ENCODE measurements at regions not wholly inside any gene's neighbourhood (a gene's known extent, or its start where the extent isn't known, plus 50 kb on each side); places are given as distances from the start of the nearest gene placed in this dataset.

GRCh38 chr1:191579019-191579418 is 579.2 kb upstream of the RGS18 start:
- no peak for DNase-seq (ENCODE audit: low read depth)

- no peak for DNase-seq (ENCODE audit: low read depth)
Measured at GRCh38 chr1:191582169-191582568, 576.1 kb upstream of the RGS18 start.

GRCh38 chr1:191585095-191585494 is 573.2 kb upstream of the RGS18 start:
- no peak for DNase-seq (ENCODE audit: low read depth)

GRCh38 chr1:191588905-191589304 is 569.4 kb upstream of the RGS18 start:
- DNase-seq (ENCODE audit: low read depth), result no peak

- DNase-seq (ENCODE audit: low read depth), result no peak
Measured at GRCh38 chr1:191589536-191589935, 568.7 kb upstream of the RGS18 start.

GRCh38 chr1:191590578-191590977 is 567.7 kb upstream of the RGS18 start:
- DNase-seq (ENCODE audit: low read depth), result no peak

GRCh38 chr1:191592039-191592438 is 566.2 kb upstream of the RGS18 start:
- DNase-seq (ENCODE audit: low read depth), result no peak

- no peak for DNase-seq (ENCODE audit: low read depth)
Measured at GRCh38 chr1:191592907-191593306, 565.4 kb upstream of the RGS18 start.

GRCh38 chr1:191595170-191595569 is 563.1 kb upstream of the RGS18 start:
- no peak for DNase-seq (ENCODE audit: low read depth)

- no peak for DNase-seq (ENCODE audit: low read depth)
Measured at GRCh38 chr1:191608367-191608766, 549.9 kb upstream of the RGS18 start.

GRCh38 chr1:191609305-191609704 is 549.0 kb upstream of the RGS18 start:
- no peak for DNase-seq (ENCODE audit: low read depth)

GRCh38 chr1:191615101-191615821 is 543.0 kb upstream of the RGS18 start:
- DNase-seq (ENCODE audit: low read depth), result no peak

GRCh38 chr1:191618181-191618580 is 540.1 kb upstream of the RGS18 start:
- DNase-seq (ENCODE audit: low read depth), result no peak

GRCh38 chr1:191620883-191621282 is 537.4 kb upstream of the RGS18 start:
- no peak for DNase-seq (ENCODE audit: low read depth)

- DNase-seq (ENCODE audit: low read depth), result no peak
Measured at GRCh38 chr1:191624044-191624443, 534.2 kb upstream of the RGS18 start.

- no peak for DNase-seq (ENCODE audit: low read depth)
Measured at GRCh38 chr1:191629836-191630235, 528.4 kb upstream of the RGS18 start.

- DNase-seq (ENCODE audit: low read depth), result no peak
Measured at GRCh38 chr1:191634801-191635508, 523.3 kb upstream of the RGS18 start.

- no peak for DNase-seq (ENCODE audit: low read depth)
Measured at GRCh38 chr1:191636345-191636744, 521.9 kb upstream of the RGS18 start.

GRCh38 chr1:191641420-191642260 is 516.6 kb upstream of the RGS18 start:
- DNase-seq (ENCODE audit: low read depth), result no peak

- DNase-seq (ENCODE audit: low read depth), result no peak
Measured at GRCh38 chr1:191643060-191643459, 515.2 kb upstream of the RGS18 start.

GRCh38 chr1:191648939-191649338 is 509.3 kb upstream of the RGS18 start:
- DNase-seq (ENCODE audit: low read depth), result no peak

GRCh38 chr1:191662051-191662450 is 496.2 kb upstream of the RGS18 start:
- no peak for DNase-seq (ENCODE audit: low read depth)

- no peak for DNase-seq (ENCODE audit: low read depth)
Measured at GRCh38 chr1:191662746-191663145, 495.5 kb upstream of the RGS18 start.

Data from RPMI7951 (cell line).